ENCODE measurements at regions not wholly inside any gene's neighbourhood (a gene's known extent, or its start where the extent isn't known, plus 50 kb on each side); places are given as distances from the start of the nearest gene placed in this dataset.

DNA sequence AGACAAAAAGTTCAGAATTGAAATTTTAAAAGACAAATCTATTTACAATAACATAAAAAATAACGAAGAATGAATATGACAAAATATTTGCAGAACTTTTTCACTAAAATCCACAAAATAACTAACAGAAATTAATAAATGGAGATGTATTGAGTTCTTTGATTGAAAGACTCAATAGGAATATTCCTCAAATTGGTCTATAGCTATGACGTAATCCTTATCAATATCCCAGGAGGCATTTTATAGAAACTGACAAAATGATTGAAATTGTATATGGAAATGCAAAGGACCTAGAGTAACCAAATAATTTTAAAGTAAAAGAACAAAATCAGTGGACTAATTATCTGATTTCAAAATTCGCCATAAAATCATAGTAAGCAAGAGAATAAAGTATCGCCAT, 328.7 kb downstream of the MED10 start:
- TF ChIP-seq, protein P1, sequence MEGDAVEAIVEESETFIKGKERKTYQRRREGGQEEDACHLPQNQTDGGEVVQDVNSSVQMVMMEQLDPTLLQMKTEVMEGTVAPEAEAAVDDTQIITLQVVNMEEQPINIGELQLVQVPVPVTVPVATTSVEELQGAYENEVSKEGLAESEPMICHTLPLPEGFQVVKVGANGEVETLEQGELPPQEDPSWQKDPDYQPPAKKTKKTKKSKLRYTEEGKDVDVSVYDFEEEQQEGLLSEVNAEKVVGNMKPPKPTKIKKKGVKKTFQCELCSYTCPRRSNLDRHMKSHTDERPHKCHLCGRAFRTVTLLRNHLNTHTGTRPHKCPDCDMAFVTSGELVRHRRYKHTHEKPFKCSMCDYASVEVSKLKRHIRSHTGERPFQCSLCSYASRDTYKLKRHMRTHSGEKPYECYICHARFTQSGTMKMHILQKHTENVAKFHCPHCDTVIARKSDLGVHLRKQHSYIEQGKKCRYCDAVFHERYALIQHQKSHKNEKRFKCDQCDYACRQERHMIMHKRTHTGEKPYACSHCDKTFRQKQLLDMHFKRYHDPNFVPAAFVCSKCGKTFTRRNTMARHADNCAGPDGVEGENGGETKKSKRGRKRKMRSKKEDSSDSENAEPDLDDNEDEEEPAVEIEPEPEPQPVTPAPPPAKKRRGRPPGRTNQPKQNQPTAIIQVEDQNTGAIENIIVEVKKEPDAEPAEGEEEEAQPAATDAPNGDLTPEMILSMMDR (IDR thresholded peaks at IDR 0.05): no peak
- TF ChIP-seq EZH2phosphoT487 (IDR thresholded peaks at IDR 0.05): no peak
- no peak for TF ChIP-seq EZH2 (IDR thresholded peaks at IDR 0.05)

Data from neural progenitor cell (in vitro differentiated cells).